CD4-positive, alpha-beta T cell (primary cell): ENCODE measurements at regions not wholly inside any gene's neighbourhood (a gene's known extent, or its start where the extent isn't known, plus 50 kb on each side); places are given as distances from the start of the nearest gene placed in this dataset.

ENCODE experiments used
- ATAC-seq: fragments of 200-7000 bp; cut with Tn5 transposase; one replicate; pipeline ENCODE4 v1.10.0; 2022; ENCODE audit warnings: mild to moderate bottlenecking; ENCODE audit not compliant: poor library complexity
- CTCF ChIA-PET: fragments of 350-600 bp; sonication (Branson Sonifier 250); formaldehyde crosslinking; loops from one replicate; lab custom pipeline; 2021; ENCODE audit warnings: antibody characterized with exemption, inconsistent platforms; lab: Charles Lee
- POLR2A ChIA-PET: fragments of 350-600 bp; sonication (Branson Sonifier 250); formaldehyde crosslinking; loops from one replicate; lab custom pipeline; 2021; ENCODE audit warnings: antibody characterized with exemption, inconsistent platforms; lab: Charles Lee
- DNase-seq, 14 experiments: peaks; one replicate each; pipeline ENCODE4 v3.0.0-alpha.2; 2013 to 2020; ENCODE audit warnings: mixed read lengths in 2 of 14
- H3K27ac ChIP-seq, 2 donors: one replicate each; pipeline versions ENCODE4 v1.5.1 to v1.7.0; 2013; ENCODE audit warnings: low read length in 2 of 2, low read depth in 1 of 2, mild to moderate bottlenecking in 1 of 2
- H3K27me3 ChIP-seq, 2 experiments: 1 replicate in 1 of 2; 2 replicates in 1 of 2; pipeline versions ENCODE4 v1.6.1 to v1.7.0; 2013; ENCODE audit warnings: low read length in 2 of 2, control low read depth in 1 of 2, mild to moderate bottlenecking in 1 of 2, moderate library complexity in 1 of 2; ENCODE audit not compliant: insufficient read depth in 2 of 2, control insufficient read depth in 1 of 2
- H3K36me3 ChIP-seq: one replicate; pipeline ENCODE4 v1.6.1; 2013; ENCODE audit warnings: low read length, control low read depth; ENCODE audit not compliant: insufficient read depth
- H3K4me1 ChIP-seq: one replicate; pipeline ENCODE4 v1.6.1; 2013; ENCODE audit warnings: low read length, control low read depth; ENCODE audit not compliant: insufficient read depth
- H3K4me3 ChIP-seq: one replicate; pipeline ENCODE4 v1.5.1; 2013; ENCODE audit warnings: mild to moderate bottlenecking, low read length, moderate library complexity
- H3K9me3 ChIP-seq, 2 experiments: 1 replicate in 1 of 2; 2 replicates in 1 of 2; pipeline versions ENCODE4 v1.6.1 to v1.7.0; 2013; ENCODE audit warnings: low read length in 2 of 2, mild to moderate bottlenecking in 2 of 2, control low read depth in 1 of 2, moderate library complexity in 1 of 2; ENCODE audit not compliant: control insufficient read depth in 1 of 2, insufficient read depth in 1 of 2
- H3K27ac Mint-ChIP-seq: one replicate; pipeline ENCODE4 v1.8.0; 2020; ENCODE audit warnings: mixed read lengths
- H3K27me3 Mint-ChIP-seq: one replicate; pipeline ENCODE4 v1.8.0; 2021; ENCODE audit warnings: mixed read lengths
- H3K36me3 Mint-ChIP-seq: one replicate; pipeline ENCODE4 v1.8.0; 2021; ENCODE audit warnings: low read depth, mixed read lengths
- H3K4me1 Mint-ChIP-seq: one replicate; pipeline ENCODE4 v1.8.0; 2021; ENCODE audit warnings: low read depth, mixed read lengths
- H3K4me3 Mint-ChIP-seq: one replicate; pipeline ENCODE4 v1.8.0; 2020; ENCODE audit warnings: mild to moderate bottlenecking, mixed read lengths
- H3K9me3 Mint-ChIP-seq: one replicate; pipeline ENCODE4 v1.8.0; 2020; ENCODE audit warnings: mixed read lengths
- CTCF ChIP-seq: fragments of 200-600 bp; IDR thresholded peaks from one replicate; pipeline ENCODE4 v1.8.0; 2022; ENCODE audit warnings: antibody characterized with exemption, mild to moderate bottlenecking
- intact Hi-C, 2 experiments: fragments of 100-400 bp; cut with DNase I in 1 of 2; cut with micrococcal nuclease in 1 of 2; formaldehyde crosslinking; loops; one replicate each; pipeline versions ENCODE4 v1.15.1 to v1.9.0; 2023 to 2025; cut with DNase I, micrococcal nuclease

DNA sequence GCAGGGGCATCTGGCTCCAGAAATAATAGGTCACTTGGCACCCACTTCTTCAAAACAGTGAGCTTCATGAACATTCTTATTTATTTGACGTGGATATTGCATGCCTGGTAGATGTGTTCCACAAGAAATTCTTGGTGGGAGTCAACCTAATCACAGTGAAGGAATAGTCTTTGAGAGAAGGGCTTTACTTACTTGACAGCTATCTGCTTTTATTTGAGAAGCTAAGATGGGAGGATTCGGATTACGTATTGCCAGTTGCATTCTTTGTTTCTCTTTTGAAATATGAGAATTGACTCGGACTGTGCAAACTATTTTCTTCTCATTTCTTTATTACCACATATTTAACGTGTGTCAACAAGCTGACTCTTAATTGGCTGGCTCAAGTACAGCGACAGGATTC is 117.2 kb downstream of the FASLG start:
- intact Hi-C loops = no loop called here
- Mint-ChIP-seq H3K9me3 (no peaks in the 10 kb centered on the region), H3K27me3 (no peaks in the 10 kb centered on the region), H3K27ac (no peak overlapping the region), H3K4me1 (peaks cover 16% of the 10 kb centered on the region), H3K36me3 (no peaks in the 10 kb centered on the region), H3K4me3 (no peak overlapping the region)
- POLR2A ChIA-PET = no interaction called here
- no peak for TF ChIP-seq CTCF
- H3K4me1 ChIP-seq = no peaks in the 10 kb centered on the region
- H3K27ac ChIP-seq = no peak overlapping the region
- CTCF ChIA-PET = no interaction called here
- no peaks in the 10 kb centered on the region for H3K27me3 ChIP-seq
- H3K36me3 ChIP-seq = no peaks in the 10 kb centered on the region
- no peak overlapping the region for H3K4me3 ChIP-seq
- no peaks in the 10 kb centered on the region for H3K9me3 ChIP-seq
- ATAC-seq (no peak), DNase-seq (no peak)

GRCh38 chr1:172777767-172778166 is 118.9 kb downstream of the FASLG start:
- Mint-ChIP-seq H3K36me3 (no peaks in the 10 kb centered on the region), H3K27me3 (no peaks in the 10 kb centered on the region), H3K4me3 (no peak overlapping the region), H3K4me1 (peaks cover 16% of the 10 kb centered on the region), H3K9me3 (no peaks in the 10 kb centered on the region), H3K27ac (no peak overlapping the region)
- ChIA-PET POLR2A (interaction anchor here (2.0 kb wide), 1 partner anchor 41 kb away, joined by 6 read pairs; no protein-coding TSS in a partner anchor), CTCF (no interaction called here)
- H3K4me1 ChIP-seq = no peaks in the 10 kb centered on the region
- no peaks in the 10 kb centered on the region for H3K36me3 ChIP-seq
- no peak for TF ChIP-seq CTCF
- intact Hi-C loops = no loop called here
- H3K4me3 ChIP-seq = no peak overlapping the region
- DNase-seq (no peak), ATAC-seq (no peak)
- no peak overlapping the region for H3K27ac ChIP-seq
- no peaks in the 10 kb centered on the region for H3K9me3 ChIP-seq
- no peaks in the 10 kb centered on the region for H3K27me3 ChIP-seq

GRCh38 chr1:172778456-172779455 is 119.9 kb downstream of the FASLG start:
- ChIA-PET POLR2A (interaction anchor here (0.6 to 2.0 kb wide), 9 partner anchors 32 to 651 kb away, joined by 3 to 6 read pairs (median 3); no protein-coding TSS in a partner anchor), CTCF (interaction anchor here (1.1 to 1.4 kb wide), 3 partner anchors 9 to 117 kb away, joined by 3 to 4 read pairs (median 4); no protein-coding TSS in a partner anchor)
- intact Hi-C loops = no loop called here
- Mint-ChIP-seq H3K9me3 (no peaks in the 10 kb centered on the region), H3K4me3 (peak overlapping the region; percentile 68), H3K36me3 (no peaks in the 10 kb centered on the region), H3K27ac (no peak overlapping the region), H3K27me3 (no peaks in the 10 kb centered on the region), H3K4me1 (peaks cover 16% of the 10 kb centered on the region)
- Histone ChIP-seq H3K4me3 (peak overlapping the region; percentile 19), H3K27me3 (no peaks in the 10 kb centered on the region), H3K36me3 (no peaks in the 10 kb centered on the region), H3K27ac (no peak overlapping the region), H3K9me3 (no peaks in the 10 kb centered on the region), H3K4me1 (no peaks in the 10 kb centered on the region)
- DNase-seq (peak in 3 of 14 experiments; percentile 43 to 49 (median 44)), ATAC-seq (peak; percentile 67)
- peak; percentile 49 for TF ChIP-seq CTCF
